ENCODE measurements at regions not wholly inside any gene's neighbourhood (a gene's known extent, or its start where the extent isn't known, plus 50 kb on each side); places are given as distances from the start of the nearest gene placed in this dataset.

GRCh38 chr18:8975624-8976023 is 126.9 kb upstream of the NDUFV2 start:
- no peak overlapping the region for H3K27ac ChIP-seq
- DNase-seq = no peak
- TF ChIP-seq POLR2A (IDR thresholded peaks at IDR 0.05) (no peak), CTCF (IDR thresholded peaks at IDR 0.05) (no peak)
- H3K36me3 ChIP-seq = no peaks in the 10 kb centered on the region
- H3K4me1 ChIP-seq = peaks cover 0 to 2% of the 10 kb centered on the region in 2 donors
- 80 to 83% methylated on average over 5 to 7 of the region's 7 CpGs for WGBS, 2 donors
- no peak overlapping the region for H3K4me3 ChIP-seq (replicated peaks in 1 of 3)
- intact Hi-C loops (cut with DNase I) = no loop called here
- no peaks in the 10 kb centered on the region for H3K9me3 ChIP-seq
- no peaks in the 10 kb centered on the region for H3K27me3 ChIP-seq

GRCh38 chr18:8976606-8977005 is 125.9 kb upstream of the NDUFV2 start:
- H3K27me3 ChIP-seq = no peaks in the 10 kb centered on the region
- H3K9me3 ChIP-seq = no peaks in the 10 kb centered on the region
- no peaks in the 10 kb centered on the region for H3K36me3 ChIP-seq
- WGBS, 2 donors = 98 to 100% methylated on average over 3 of the region's 3 CpGs
- H3K4me1 ChIP-seq = peaks cover 0 to 9% of the 10 kb centered on the region in 2 donors
- H3K27ac ChIP-seq = no peak overlapping the region
- no peak overlapping the region for H3K4me3 ChIP-seq (replicated peaks in 1 of 3)
- no peak for DNase-seq
- intact Hi-C loops (cut with DNase I) = no loop called here
- TF ChIP-seq POLR2A (IDR thresholded peaks at IDR 0.05) (no peak), CTCF (IDR thresholded peaks at IDR 0.05) (no peak)

- Histone ChIP-seq H3K4me1 (peaks cover 0 to 9% of the 10 kb centered on the region in 2 donors), H3K36me3 (no peaks in the 10 kb centered on the region), H3K9me3 (no peaks in the 10 kb centered on the region), H3K27me3 (no peaks in the 10 kb centered on the region), H3K4me3 (replicated peaks in 1 of 3) (no peak overlapping the region), H3K27ac (no peak overlapping the region)
- TF ChIP-seq POLR2A (IDR thresholded peaks at IDR 0.05) (no peak), CTCF (IDR thresholded peaks at IDR 0.05) (no peak)
- intact Hi-C loops (cut with DNase I) = no loop called here
- no peak for DNase-seq
Measured at GRCh38 chr18:8977166-8977565, 125.3 kb upstream of the NDUFV2 start.

- Histone ChIP-seq H3K27me3 (no peaks in the 10 kb centered on the region), H3K4me3 (replicated peaks in 1 of 3) (no peak overlapping the region), H3K4me1 (peaks cover 0 to 9% of the 10 kb centered on the region in 2 donors), H3K9me3 (no peaks in the 10 kb centered on the region), H3K36me3 (no peaks in the 10 kb centered on the region), H3K27ac (no peak overlapping the region)
- intact Hi-C loops (cut with DNase I) = no loop called here
- 77 to 96% methylated on average over 1 of the region's 1 CpG for WGBS, 2 donors
- no peak for DNase-seq
- TF ChIP-seq CTCF (IDR thresholded peaks at IDR 0.05) (no peak), POLR2A (IDR thresholded peaks at IDR 0.05) (no peak)
Measured at GRCh38 chr18:8977701-8978100, 124.8 kb upstream of the NDUFV2 start.

- Histone ChIP-seq H3K9me3 (no peaks in the 10 kb centered on the region), H3K27me3 (no peaks in the 10 kb centered on the region), H3K36me3 (no peaks in the 10 kb centered on the region), H3K27ac (no peak overlapping the region), H3K4me1 (peaks cover 0 to 9% of the 10 kb centered on the region in 2 donors), H3K4me3 (replicated peaks in 1 of 3) (no peak overlapping the region)
- WGBS, 2 donors = 64 to 69% methylated on average over 6 of the region's 6 CpGs
- intact Hi-C loops (cut with DNase I) = no loop called here
- TF ChIP-seq CTCF (IDR thresholded peaks at IDR 0.05) (no peak), POLR2A (IDR thresholded peaks at IDR 0.05) (no peak)
- DNase-seq = no peak
Measured at GRCh38 chr18:8978394-8978793, 124.1 kb upstream of the NDUFV2 start.

Measured in thyroid gland (tissue), 4 donors.